COR-L47 (cell line): ENCODE measurements at regions not wholly inside any gene's neighbourhood (a gene's known extent, or its start where the extent isn't known, plus 50 kb on each side); places are given as distances from the start of the nearest gene placed in this dataset.
"Not testable (repeated sequence)": the region's sequence is repeated elsewhere in the genome, so short reads cannot be mapped to it uniquely, and the experiment has no call there.

Source experiments
- DNase-seq: peaks from one replicate; lab custom pipeline; 2025; lab: John Stamatoyannopoulos, UW

DNA sequence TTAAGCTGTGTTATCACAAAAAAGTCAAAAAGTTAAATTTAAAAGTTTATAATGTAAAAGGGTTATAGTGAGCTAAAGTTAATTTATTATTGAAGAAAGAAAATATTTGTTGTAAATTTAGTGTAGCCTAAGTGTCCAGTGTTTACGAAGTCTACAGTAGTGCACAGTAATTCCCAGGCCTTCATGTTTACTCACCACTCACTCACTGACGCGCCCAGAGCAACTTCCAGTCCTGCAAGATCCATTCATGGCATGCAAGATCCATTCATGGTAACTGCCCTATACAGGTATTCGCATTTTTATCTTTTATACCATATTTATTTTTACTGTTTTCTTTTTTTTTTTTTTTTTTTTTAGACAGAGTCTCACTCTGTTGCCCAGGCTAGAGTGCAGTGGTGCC is 69.5 kb downstream of the TPRA1 start:
- DNase-seq = no peak

DNA sequence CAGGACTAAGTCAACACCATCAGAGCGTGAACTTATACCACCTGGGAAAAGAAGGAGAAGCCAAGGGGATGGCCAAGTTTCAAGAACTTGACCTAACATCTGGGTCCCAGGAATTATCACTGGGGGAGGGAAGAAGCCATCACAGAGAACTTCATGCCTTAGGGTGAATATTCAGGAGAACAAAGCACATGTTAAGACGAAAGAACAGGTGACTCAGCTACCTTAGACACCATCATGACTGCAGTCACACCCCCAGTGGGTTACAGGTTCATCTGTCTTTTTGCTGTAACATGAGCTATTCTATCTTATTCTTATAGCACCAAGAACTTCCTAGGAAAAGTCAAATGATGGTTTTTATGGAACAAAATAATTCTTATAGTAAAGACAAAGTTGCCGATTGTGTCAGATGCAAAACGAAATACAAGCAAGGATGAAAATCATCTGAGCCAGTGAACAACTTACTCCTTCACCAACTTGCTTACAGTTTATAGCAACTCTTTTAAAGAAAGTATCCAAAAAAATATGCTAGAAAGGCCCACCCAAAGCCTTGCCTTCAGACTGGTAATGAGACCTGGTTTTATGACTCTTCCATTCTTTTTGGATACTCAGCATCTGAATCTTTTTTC is 72.0 kb downstream of the TPRA1 start:
- DNase-seq = no peak

DNA sequence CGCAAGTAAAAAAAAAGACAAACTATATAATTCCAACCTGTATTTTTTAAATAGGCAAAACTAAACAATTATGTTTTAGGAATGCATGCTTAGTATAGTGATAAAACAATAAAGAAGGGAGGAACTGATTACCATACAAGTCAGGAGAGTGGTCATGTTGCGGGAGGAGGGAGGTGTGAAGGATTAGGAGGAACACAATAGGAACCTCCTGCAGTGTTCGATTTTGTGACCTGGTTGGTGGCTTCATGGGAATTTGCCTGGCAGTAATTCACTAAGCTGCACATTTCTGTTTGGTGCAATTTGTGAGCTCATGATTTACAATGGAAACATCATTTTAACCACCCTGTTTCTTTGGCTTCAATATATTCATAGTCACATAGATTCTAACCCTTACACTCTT is 78.3 kb downstream of the TPRA1 start:
- no peak for DNase-seq

DNA sequence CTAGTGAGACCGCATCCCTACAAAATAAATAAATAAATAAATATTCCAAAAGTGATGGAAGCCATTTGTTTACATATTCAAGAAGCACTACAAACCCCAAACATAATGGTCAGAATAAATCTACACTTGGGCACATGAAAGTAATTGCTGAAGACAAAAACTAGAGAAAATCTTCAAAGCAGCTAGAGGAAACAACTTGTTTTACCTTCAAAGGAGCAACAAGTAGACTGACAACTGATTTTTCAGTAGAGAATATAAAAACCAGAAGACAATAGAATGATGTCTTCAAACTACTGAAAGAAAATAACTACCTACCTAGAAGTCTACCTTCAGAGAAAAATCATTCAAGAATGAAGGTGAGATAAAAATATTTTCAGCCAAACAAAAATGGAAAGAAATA is 89.4 kb downstream of the TPRA1 start:
- DNase-seq = no peak

DNA sequence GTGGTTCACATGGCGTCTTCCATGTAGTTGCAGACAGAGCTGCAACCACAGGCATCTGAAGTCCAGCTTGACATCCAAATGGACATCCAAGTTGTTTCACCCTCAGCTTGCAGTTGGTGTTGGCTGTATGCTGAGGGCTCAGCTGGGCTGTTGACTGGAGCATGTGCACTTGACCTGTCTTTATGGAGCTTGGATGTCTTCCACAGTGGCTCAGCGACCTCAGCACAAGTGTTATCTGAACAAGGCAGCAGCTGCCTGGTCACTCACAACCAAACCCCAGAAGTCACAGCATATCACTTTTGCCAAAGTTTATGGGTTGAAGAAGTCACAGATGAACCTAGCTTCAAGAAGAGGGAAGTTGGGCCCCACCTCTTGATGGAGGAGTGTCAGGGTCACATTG is 92.9 kb downstream of the TPRA1 start:
- no peak for DNase-seq

DNA sequence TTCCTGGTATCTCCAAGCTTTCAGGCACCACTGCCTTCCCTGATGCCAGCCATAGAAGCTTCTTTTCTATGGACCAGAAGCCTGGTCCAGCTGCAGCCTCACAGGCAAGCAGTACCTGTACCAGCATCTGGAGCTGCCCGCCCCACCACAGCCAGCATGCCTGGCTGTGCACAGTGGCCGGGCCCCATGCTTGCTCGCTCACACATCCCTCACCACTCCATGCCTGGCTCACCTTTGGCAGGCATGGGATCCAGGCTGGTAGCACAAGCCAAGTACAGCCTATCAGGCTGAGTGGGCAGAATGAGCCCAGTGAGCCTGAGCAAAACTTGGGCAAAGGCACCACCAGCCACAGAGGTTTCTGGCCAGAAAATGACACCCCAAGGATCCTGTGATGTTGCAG is 93.4 kb downstream of the TPRA1 start:
- no peak for DNase-seq

DNA sequence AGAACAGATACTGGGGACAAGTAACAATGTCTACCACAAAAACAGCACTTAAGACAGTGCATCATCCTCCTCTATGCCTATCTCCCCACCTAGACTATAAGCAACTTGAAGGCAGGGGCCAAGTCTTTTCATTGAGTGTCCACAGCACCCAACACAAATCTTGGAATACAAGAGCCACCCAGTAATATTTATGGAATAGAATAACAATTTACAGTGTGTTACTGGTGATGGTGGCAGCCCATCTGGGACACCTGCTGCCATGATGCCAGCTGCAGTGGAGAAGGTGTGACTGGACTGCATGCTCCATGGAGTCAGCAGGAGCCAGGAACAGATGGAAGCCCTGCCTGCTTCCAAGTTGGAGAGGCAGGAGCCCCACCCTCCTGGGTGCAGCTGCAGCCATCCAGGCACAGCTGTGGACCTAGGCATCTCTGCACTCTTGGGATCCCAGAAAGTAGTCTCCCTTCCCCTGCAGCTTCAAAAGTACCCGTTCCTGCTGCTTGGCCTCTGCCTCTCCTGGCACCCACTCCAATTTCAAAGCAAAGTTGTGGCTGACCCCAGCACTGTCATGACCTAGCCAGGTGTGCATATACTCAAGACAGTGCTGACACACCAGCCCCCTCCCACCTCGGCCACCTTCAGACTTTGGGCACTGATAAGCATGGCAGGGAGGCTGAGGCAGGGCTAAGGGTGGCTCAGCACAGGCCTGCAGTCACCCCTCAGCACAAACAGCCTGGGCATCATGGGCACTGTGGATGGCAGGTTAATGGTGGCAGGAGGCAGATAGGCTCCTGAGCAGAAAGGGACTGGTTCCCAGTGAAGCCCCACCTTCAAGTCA is 94.5 kb downstream of the TPRA1 start:
- DNase-seq = no peak

DNA sequence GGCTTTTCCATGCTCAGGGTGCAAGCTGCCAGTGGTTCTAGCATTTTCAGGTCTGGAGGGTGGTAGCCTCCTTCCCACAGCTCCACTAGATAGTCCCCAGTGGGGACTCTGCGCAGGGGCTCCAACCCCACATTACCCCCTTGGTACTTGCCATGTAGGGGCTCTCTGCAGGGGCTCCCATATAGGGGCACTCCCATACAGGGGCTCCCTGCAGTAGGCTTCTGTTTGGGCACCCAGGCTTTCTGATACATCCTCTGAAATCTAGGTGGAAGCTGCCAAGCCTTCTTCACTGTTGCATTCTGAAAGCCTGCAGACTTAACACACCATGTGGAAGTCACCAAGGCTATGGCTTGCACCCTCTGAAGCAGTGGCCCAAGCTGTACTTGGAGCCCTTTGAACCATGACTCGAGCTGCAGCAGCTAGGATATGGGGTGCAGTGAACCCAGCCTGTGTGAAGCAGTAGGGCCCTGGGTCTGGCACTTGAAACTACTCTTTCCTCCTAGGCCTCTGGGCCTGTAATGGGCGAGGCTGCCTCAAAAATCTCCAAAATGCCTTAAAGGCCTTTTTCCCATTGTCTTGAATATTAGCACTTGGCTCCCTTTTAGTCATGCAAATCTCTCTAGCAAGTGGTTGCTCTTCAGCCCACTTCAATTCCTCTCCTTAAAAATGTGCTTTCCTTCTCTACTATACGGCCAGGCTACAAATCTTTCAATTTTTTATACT is 96.4 kb downstream of the TPRA1 start:
- no peak for DNase-seq

DNA sequence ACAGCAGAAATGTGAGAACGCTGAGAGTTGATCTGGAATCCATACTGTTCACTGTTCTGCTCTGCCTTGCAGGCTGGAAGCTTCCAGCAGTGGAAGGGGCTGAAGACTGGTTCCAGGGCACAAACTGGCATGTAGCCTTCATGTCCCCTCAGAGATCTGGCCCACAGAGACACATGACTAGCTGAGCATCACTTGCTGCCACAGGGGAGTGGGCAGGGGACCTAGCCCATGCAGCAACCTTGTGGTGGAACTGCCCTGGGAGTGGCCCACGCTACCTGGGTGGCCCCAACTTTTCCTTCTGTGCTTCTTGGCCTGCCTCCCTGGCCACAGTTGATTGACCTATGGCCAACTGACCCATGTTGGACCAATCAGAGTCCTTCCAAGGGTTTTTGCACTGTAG is 98.1 kb downstream of the TPRA1 start:
- no peak for DNase-seq

DNA sequence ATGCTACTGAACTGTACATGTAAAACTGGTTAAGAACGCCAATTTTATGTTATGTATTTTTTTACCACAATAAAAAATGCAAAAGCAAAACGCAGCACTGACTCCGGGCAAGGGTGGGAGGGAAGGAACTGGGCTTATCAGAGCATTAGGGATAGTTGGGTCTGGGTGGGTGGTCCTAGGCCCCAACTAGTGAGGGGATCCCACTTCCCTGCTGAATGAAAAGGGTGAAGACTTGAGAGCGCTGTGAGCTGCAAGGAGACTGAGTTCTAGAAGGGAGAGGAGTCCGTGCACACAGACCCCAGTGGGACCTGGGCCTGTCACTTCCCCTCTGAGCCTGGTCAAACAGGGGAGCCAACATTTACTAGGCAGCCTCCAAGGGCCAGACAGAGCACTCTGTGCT is 98.6 kb downstream of the TPRA1 start:
- no peak for DNase-seq

DNA sequence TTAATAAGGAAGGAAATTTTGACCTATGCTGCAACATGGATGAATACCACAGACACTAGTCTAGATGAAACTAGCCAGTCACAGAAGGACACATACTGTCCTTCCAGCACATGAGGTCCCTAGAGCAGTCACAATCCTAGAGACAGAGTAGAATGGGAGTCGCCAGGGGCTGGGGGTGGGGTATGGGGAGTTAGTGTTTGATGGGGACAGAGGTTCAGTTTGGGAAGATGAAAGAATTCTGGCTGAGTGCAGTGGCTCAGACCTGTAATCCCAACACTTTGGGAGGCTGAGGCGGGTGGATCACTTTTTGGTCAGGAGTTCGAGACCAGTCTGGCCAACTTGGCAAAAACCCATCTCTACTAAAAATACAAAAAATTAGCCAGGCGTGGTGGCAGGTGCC is 99.2 kb downstream of the TPRA1 start:
- no peak for DNase-seq

DNA sequence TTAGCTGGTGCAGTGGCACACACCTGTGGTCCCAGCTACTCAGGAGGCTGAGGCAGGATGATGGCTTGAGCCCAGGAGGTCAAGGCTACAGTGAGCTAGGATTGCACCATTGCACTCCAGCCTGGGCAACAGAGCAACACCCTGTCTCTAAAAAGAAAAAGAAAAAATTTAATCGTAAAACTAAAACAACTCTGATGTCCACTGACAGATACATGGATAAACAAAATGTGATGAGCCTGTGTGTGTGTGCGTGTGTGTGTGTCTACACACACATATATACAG is 99.6 kb downstream of the TPRA1 start:
- not testable (repeated sequence) for DNase-seq

DNA sequence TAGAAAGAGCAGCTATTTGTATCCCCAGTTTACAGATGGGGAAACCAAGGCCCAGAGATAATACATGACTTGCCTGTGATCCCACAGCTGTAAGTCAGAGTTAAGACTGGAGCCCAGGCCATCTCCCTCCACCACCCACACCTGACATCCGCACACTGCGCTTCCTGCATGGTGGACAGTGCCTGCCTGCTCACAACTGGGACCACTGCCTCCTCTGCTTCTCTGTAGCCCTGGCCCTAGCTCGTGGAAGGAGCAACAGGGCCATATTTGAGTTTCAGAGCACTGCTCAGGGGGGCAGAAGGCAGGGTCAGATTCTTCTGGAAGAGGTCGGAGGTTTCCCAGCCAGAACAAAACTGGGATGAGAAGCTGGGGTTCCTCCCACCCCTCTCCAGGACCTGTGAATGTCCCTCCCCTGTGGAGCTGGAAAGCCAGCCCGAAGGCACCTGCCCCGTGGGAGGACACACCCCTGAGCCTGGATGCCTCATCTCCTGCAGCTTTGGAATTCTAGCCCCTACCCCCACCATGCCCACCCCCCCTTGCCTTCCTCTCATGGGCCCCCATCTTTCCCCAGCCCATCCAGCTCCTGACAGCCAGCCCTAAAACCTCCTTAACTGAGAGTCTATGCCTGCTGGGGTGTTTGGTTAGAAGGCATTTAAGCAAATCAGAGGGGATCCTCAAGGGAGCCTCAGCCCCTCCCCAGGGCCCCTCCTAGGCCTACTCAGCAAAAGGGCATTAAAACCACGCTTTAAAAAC is 100.1 kb downstream of the TPRA1 start:
- DNase-seq = no peak

DNA sequence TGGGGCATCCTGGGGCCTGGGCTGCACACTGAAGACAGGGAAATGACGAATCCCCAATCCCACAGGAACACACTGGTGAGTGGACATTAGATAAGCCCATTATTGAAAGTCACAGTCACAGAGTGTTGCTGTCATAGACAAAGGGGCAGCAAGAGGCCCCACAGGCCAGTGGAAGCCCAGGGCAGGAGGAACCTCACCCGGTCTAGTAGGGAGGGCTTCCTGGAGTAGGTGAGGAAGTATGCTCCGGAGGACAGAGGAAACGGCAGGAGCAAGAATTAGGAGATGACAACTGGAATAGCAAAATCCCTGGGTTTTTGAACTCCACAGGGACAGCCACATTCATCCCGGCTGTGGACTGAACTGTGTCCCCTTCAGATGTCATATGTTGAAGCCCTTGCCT is 101.2 kb downstream of the TPRA1 start:
- DNase-seq = no peak

DNA sequence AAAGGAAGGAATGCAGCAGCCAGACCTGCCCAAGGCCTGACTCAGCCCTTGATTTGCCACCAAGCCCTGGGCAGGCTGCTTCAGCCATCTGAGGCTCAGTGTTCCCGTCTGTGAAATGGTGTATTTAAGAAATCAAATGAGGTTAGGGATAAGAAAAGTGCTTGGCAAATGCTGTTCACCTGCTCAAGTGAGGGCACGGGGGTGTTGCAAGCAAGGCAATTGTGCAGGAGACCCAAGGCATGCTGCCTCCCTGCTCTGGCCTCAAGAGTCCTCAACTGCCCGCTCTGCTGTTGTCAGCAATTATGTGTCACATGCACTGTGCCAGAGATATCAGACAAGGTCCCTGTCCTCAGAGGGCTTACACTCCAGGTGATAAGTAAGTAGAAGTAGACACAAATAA is 101.8 kb downstream of the TPRA1 start:
- no peak for DNase-seq

DNA sequence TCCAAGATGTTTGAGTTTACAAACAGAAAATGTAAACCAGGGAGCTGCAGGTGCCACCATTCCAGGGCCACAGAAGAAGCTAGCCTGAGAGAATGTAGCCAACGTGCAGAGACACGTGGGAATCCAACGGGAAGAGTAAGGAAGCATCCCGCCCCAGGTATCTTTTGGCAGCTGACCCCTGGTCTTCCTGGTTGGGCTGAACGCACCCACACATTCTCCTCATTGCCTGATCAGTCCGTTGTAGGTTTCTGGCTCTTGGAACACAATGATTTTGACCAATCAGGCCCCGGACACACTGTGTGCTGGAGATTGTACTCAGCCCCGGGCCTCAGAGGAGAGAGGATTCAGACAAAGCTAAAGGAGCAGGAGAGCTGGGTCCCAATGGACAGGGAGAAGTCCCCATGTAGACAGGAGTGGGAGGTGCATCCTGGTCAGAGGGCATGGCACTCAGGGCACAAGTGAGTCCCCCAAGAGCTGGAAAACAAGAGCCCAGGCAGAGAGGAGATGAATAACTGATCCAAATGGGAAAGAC is 102.3 kb downstream of the TPRA1 start:
- no peak for DNase-seq

DNA sequence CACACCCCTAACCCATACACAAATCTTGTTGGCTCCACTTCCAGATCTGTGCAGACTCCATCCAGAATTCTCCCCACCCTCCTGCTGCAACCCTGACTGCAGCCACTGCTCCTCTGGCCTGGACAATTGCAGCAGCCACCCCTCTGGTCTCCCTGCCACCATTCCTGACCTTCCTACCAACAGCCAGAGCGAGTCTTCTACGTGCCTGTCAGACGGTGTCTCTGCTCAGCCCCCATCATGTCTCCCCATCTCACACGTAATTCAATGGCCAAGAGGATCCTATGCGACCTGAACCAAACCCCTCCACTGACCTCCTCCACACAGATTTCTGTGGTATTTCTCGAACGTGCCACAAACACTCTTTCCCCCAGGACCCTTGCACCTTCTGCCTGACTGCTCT is 103.3 kb downstream of the TPRA1 start:
- DNase-seq = no peak

DNA sequence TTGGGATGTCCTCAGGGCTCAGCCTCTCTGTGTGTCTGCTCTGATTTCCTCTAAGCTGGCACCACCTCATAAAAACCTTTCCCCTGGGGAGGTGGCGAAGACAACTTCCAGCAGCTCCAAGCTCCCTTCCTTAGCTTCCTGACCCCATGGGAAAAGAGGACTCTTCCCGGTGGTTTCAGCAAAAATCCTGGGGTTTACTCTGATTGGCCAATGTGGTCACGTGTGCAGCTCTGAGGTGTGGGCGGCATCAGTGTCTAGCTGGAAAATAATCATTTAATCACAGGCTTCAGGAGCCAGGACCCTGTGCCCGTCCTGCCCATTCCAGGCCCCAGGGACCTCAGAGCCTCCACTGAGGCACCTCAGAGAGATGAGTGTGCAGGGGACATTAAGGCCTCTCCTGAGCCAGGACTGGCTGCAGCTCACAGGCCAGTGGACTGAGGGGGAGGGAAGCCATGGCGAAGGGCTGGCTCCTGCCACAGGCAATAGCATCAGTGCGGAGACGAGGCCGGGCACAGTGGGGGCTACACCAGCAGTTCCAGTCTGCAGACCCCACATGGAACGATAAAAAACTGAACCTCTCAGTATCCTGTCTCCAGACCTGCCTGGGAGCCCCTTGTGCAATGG is 104.1 kb downstream of the TPRA1 start:
- no peak for DNase-seq

DNA sequence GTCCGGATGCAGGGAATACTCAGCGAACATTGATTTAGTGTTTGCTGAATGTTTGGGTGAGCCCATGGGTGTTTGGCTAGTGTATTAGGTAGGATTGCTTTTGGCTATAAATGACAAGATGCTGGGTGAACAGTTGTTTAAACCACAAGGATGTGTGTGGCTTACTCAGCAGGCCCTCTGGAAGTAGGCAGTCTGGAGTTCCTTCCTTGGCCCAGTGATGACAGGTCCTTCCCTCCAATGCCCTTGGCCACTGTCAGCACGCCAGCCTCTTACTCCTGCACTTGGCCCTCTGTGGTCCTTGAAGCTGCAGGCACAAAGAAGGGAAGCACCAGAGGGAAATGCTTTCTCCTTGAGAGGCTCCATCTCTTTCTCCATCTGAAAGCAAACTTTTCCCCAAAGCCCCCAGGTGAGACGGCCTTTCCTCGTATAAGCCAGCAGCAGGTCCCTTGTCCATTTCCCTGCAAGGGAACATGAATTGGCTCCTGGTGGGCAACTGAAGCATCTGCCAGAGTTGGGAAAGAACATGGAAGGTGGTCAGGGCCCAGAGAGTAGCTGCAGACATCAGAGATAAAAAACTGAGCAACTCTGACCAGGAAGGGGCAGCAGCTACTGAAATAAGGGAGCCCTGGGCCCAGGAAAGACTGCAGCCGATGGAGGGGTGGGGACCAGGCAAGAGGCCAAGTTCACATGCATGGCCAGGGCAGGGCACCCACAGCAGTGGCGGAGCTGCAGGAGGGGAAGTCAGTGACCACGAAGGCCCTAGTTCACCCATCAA is 105.0 kb downstream of the TPRA1 start:
- no peak for DNase-seq

DNA sequence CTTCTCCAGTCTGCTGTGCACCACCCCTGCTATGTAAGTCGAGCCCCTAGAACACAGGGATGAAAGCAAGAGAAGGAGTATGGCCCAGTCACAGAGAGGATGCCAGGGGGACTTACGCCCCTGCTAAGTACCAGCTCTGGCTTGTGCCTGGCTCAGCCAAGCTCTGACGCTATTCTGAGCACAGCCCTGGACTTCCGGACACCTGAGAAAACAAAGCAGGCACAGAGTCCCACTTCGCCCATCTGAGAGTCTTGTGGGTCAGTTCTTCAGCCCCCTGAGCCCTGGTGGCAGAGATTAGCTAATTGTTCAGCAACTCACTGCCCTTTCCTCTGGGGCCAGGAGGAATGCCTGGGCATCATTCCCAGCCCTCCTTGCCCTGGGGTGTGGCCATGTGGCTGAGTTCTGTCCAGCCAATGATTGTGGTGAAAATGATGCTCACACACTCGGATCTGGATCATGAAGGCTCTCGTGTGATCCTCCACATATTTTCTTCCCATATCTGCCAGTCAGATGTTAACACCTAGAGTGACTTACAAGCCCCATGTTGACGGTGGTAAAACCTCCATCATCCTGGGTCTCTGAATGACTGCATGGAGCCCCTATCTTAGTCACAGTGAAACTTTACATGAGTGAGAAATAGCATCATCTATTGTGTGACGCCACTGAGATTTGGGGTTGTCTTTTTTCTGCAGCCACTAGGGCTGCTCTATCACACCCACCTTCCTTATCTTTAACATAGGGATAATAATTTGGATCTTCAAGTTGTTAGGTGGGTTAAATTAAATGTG is 105.7 kb downstream of the TPRA1 start:
- no peak for DNase-seq
